T-cell (primary cell): ENCODE measurements at regions not wholly inside any gene's neighbourhood (a gene's known extent, or its start where the extent isn't known, plus 50 kb on each side); places are given as distances from the start of the nearest gene placed in this dataset.

Experiments
- ATAC-seq, 4 experiments: fragments of 200-7000 bp in 3 of 4; fragments of 150-1000 bp in 1 of 4; cut with Tn5 transposase; replicated peaks in 1 of 4; 1 replicate in 3 of 4; 2 replicates in 1 of 4; pipeline ENCODE4 v1.10.0; 2021; ENCODE audit warnings: moderate library complexity in 3 of 4, mild to moderate bottlenecking in 2 of 4, moderate number of reproducible peaks in 1 of 4
- CTCF ChIA-PET, 2 donors: fragments of 300-600 bp; sonication (Branson Sonifier 250); formaldehyde crosslinking; loops; one replicate each; lab custom pipeline; 2022; ENCODE audit warnings: antibody characterized with exemption in 2 of 2; lab: Charles Lee
- POLR2A ChIA-PET, 2 donors: fragments of 300-600 bp; sonication (Branson Sonifier 250); formaldehyde crosslinking; loops; one replicate each; lab custom pipeline; 2022; ENCODE audit warnings: antibody characterized with exemption in 2 of 2; lab: Charles Lee
- DNase-seq, 35 experiments: peaks; one replicate each; pipeline versions ENCODE4 v3.0.0 to v3.0.0-alpha.2; 2013 to 2023
- H3K27ac ChIP-seq: one replicate; pipeline ENCODE4 v1.5.1; 2013; ENCODE audit warnings: low read length
- H3K27me3 ChIP-seq, 2 experiments: replicated peaks in 1 of 2; 1 replicate in 1 of 2; 2 replicates in 1 of 2; pipeline versions ENCODE4 v1.6.1 to v1.7.0; 2013; ENCODE audit warnings: low read length in 1 of 2, mixed read lengths in 1 of 2; ENCODE audit not compliant: control insufficient read depth in 2 of 2, insufficient read depth in 2 of 2; ENCODE audit errors: extremely low read depth in 1 of 2
- H3K36me3 ChIP-seq, 2 donors: 1 replicate in 1 of 2; 2 replicates in 1 of 2; pipeline versions ENCODE4 v1.6.1 to v1.7.0; 2013; ENCODE audit warnings: low read length in 1 of 2; ENCODE audit not compliant: control insufficient read depth in 2 of 2, insufficient read depth in 1 of 2; ENCODE audit errors: extremely low read depth in 1 of 2
- H3K4me1 ChIP-seq, 2 experiments: 1 replicate in 1 of 2; 2 replicates in 1 of 2; pipeline versions ENCODE4 v1.6.1 to v1.7.0; 2013; ENCODE audit warnings: low read length in 2 of 2, mixed read lengths in 1 of 2; ENCODE audit not compliant: insufficient read depth in 2 of 2, control insufficient read depth in 1 of 2; ENCODE audit errors: extremely low read depth in 1 of 2
- H3K4me3 ChIP-seq, 2 donors: 1 replicate in 1 of 2; 2 replicates in 1 of 2; pipeline versions ENCODE4 v1.5.1 to v1.7.0; 2013; ENCODE audit warnings: mild to moderate bottlenecking in 2 of 2, low read length in 1 of 2, moderate library complexity in 1 of 2; ENCODE audit not compliant: control insufficient read depth in 1 of 2; ENCODE audit errors: extremely low read depth in 1 of 2
- H3K9me3 ChIP-seq: 2 replicates; pipeline ENCODE4 v1.7.0; 2013
- H3K27ac Mint-ChIP-seq, 2 donors: one replicate each; pipeline ENCODE4 v1.8.0; 2020 to 2021; ENCODE audit warnings: mild to moderate bottlenecking in 2 of 2, mixed read lengths in 2 of 2
- H3K27me3 Mint-ChIP-seq, 2 donors: one replicate each; pipeline ENCODE4 v1.8.0; 2021 to 2022; ENCODE audit warnings: mixed read lengths in 2 of 2
- H3K36me3 Mint-ChIP-seq: one replicate; pipeline ENCODE4 v1.8.0; 2021; ENCODE audit warnings: mixed read lengths
- H3K4me1 Mint-ChIP-seq, 3 donors: one replicate each; pipeline ENCODE4 v1.8.0; 2020 to 2022; ENCODE audit warnings: mixed read lengths in 3 of 3, mild to moderate bottlenecking in 1 of 3
- H3K4me3 Mint-ChIP-seq, 3 donors: one replicate each; pipeline ENCODE4 v1.8.0; 2020 to 2022; ENCODE audit warnings: mild to moderate bottlenecking in 3 of 3, mixed read lengths in 3 of 3, moderate library complexity in 3 of 3
- H3K9me3 Mint-ChIP-seq, 3 donors: one replicate each; pipeline ENCODE4 v1.8.0; 2020 to 2022; ENCODE audit warnings: mixed read lengths in 3 of 3
- WGBS: methylation state at CpG from one replicate; pipeline ENCODE4 v1.1.5; 2013; ENCODE audit warnings: missing lambda C conversion rate; ENCODE audit not compliant: insufficient coverage; 5-methylcytosine and 5-hydroxymethylcytosine counted together

DNA sequence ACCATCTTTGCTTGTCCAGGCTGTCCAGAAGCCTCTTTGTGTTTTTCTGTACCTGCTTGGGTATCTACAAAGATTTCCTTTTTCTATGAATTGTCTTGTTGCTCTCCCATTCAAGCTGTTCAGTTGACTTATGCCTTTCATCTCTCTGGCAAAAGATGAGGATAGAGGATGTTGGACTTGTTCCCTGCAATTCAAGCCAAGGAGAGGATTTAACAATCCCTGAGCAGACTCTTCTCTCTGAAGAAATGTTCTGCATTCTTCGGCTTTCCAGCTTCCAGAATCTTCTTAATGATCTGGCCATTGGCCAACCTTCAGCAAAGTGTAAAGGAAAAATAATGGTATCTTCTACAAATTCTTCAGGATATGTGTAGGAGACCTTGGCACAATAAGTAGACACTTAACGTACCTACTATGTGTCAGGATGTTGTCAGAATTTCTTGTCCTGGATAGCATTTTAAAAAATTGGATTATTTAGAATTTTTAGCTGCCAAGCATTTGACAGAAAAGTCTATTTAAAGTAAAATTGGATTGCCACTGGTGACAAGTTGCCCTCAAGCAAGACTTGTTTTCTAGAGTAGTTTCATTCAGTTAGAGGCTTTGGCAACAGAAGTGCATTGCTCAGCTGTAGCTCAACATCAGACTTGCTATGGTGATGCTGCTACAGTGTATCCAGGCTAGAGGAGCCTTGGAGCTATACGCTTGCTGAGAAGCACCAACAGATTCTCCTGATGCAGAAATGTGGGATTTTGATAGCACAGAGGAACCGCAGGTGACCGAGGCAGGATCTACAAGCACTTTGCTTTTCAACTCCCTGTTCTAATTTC lies 455.7 kb downstream of the SUCLA2 start:
- no peak overlapping the region for H3K4me3 ChIP-seq
- Mint-ChIP-seq H3K27me3 (no peaks in the 10 kb centered on the region), H3K4me1 (no peaks in the 10 kb centered on the region), H3K36me3 (no peaks in the 10 kb centered on the region), H3K9me3 (no peaks in the 10 kb centered on the region), H3K4me3 (no peak overlapping the region), H3K27ac (no peak overlapping the region)
- no peaks in the 10 kb centered on the region for H3K4me1 ChIP-seq
- DNase-seq (no peak), ATAC-seq (no peak)
- ChIA-PET CTCF (no interaction called here), POLR2A (no interaction called here)
- H3K27ac ChIP-seq: no peak overlapping the region
- no peaks in the 10 kb centered on the region for H3K36me3 ChIP-seq
- no peaks in the 10 kb centered on the region for H3K9me3 ChIP-seq
- 60% methylated on average over 1 of the region's 5 CpGs for whole genome bisulfite sequencing
- H3K27me3 ChIP-seq: no peaks in the 10 kb centered on the region

DNA sequence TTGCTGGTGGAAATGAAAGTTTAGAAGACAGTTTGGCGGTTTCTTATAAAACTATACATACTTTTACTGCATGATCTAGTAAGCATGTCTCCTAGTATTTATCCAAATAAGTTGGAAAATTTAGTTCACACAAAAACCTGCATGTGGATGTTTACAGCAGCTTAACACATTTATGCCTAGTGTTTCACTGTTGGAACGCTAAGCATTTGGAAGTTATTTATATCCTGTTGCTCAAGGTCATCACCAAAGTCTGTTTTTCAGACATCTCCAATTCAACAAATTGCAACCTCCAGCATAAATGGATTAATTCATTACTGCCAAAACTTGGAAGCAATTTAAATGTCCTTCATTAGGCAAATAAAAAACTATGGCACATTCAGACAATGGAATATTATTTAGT lies 461.8 kb downstream of the SUCLA2 start:
- ChIA-PET CTCF (no interaction called here), POLR2A (no interaction called here)
- no peaks in the 10 kb centered on the region for H3K4me1 Mint-ChIP-seq
- H3K27me3 ChIP-seq: no peaks in the 10 kb centered on the region
- no peaks in the 10 kb centered on the region for H3K4me1 ChIP-seq
- H3K9me3 Mint-ChIP-seq: peaks cover 11 to 21% (median 15%) of the 10 kb centered on the region in 3 donors
- no peak overlapping the region for H3K27ac ChIP-seq
- peaks cover 0 to 3% of the 10 kb centered on the region in 2 donors for H3K27me3 Mint-ChIP-seq
- no peaks in the 10 kb centered on the region for H3K9me3 ChIP-seq
- no peak overlapping the region for H3K4me3 Mint-ChIP-seq
- H3K27ac Mint-ChIP-seq: no peak overlapping the region
- H3K36me3 ChIP-seq: no peaks in the 10 kb centered on the region
- ATAC-seq (no peak), DNase-seq (no peak)
- no peaks in the 10 kb centered on the region for H3K36me3 Mint-ChIP-seq
- WGBS: no CpG with 5 or more reads among the region's 2 CpGs
- H3K4me3 ChIP-seq: no peak overlapping the region

DNA sequence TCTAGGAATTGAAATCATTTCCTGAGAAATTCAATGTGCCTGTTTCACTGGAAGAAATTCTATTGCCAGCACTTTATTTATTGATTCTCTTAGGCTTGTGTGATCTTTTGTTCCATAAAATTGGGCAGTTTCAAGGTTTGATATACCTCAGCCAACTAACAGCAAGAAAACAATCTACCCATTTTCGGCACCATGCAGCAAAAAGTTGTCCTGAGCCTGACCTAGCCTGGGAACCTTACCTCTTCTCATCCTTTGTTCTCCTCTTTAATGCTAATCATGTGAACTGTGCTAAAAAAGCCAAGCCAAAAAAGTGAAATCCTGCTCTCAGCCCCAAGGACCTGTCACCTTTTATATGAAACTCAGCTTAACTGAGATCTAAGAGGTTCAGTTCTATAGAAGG lies 477.3 kb downstream of the SUCLA2 start:
- ChIA-PET CTCF (no interaction called here), POLR2A (no interaction called here)
- Histone ChIP-seq H3K4me3 (no peak overlapping the region), H3K27ac (no peak overlapping the region), H3K27me3 (no peaks in the 10 kb centered on the region), H3K9me3 (no peaks in the 10 kb centered on the region), H3K36me3 (no peaks in the 10 kb centered on the region), H3K4me1 (no peaks in the 10 kb centered on the region)
- peaks cover 0 to 4% of the 10 kb centered on the region in 2 donors for H3K27me3 Mint-ChIP-seq
- DNase-seq: no peak
- peaks cover 0 to 2% (median 0%) of the 10 kb centered on the region in 3 donors for H3K9me3 Mint-ChIP-seq
- H3K4me3 Mint-ChIP-seq: no peak overlapping the region
- no peaks in the 10 kb centered on the region for H3K36me3 Mint-ChIP-seq
- no peak overlapping the region for H3K27ac Mint-ChIP-seq
- no peaks in the 10 kb centered on the region for H3K4me1 Mint-ChIP-seq
- WGBS: no CpG with 5 or more reads among the region's 1 CpG
- no peak for ATAC-seq

DNA sequence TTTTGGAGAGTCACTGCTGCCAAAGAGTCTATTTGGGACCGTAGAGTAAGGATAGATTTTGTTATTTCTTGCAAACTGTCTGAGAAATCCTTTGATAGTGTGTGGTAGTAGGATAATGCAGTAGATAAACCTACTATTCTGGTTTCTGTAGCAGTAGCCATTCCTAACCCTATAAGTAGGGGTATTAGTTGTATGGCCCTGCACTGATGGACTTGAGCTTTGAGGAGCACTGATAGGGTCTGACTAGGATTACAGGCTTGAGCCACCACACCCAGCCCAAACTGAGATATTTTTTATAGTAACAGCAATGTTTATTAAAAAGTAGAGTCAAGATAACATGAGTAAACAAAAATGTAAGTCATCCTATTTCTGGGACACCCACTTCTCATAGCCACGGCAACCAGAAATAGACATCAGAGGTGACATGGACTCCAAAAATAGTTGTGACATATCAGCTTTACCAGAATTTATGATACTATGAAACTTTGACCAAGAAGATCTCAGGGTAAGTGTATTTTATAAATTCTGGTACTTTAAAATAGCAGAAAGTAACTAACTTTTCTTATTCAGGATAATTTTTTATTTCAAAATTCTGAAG lies 479.1 kb downstream of the SUCLA2 start:
- Histone ChIP-seq H3K36me3 (no peaks in the 10 kb centered on the region), H3K27ac (no peak overlapping the region), H3K9me3 (no peaks in the 10 kb centered on the region), H3K27me3 (no peaks in the 10 kb centered on the region), H3K4me3 (no peak overlapping the region), H3K4me1 (no peaks in the 10 kb centered on the region)
- DNase-seq: no peak
- ChIA-PET CTCF (no interaction called here), POLR2A (no interaction called here)
- no peaks in the 10 kb centered on the region for H3K36me3 Mint-ChIP-seq
- peaks cover 0 to 4% of the 10 kb centered on the region in 2 donors for H3K27me3 Mint-ChIP-seq
- no peak for ATAC-seq
- no CpG with 5 or more reads among the region's 2 CpGs for WGBS
- no peaks in the 10 kb centered on the region for H3K4me1 Mint-ChIP-seq
- H3K9me3 Mint-ChIP-seq: peaks cover 0 to 2% (median 0%) of the 10 kb centered on the region in 3 donors
- no peak overlapping the region for H3K27ac Mint-ChIP-seq
- no peak overlapping the region for H3K4me3 Mint-ChIP-seq

DNA sequence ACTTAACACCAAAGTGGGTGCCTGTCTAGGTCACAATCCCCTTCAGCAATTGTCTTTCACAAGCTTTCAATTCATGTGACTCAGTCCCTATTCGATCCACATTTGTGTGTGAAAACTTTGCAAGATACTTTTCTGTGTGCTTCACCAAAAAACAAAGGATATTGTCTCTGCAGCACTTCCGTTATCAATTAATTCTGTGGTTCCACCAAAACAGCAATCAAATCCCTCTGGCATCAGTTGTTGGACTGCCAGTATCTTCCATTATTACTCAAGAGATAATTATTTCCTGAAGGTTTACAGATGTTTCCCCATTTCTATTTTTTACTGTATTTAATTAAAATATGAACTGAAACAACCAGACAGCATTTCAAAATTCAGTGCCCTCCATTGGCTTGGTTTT lies 481.4 kb downstream of the SUCLA2 start:
- Histone ChIP-seq H3K27ac (no peak overlapping the region), H3K4me3 (no peak overlapping the region), H3K9me3 (no peaks in the 10 kb centered on the region), H3K4me1 (no peaks in the 10 kb centered on the region), H3K27me3 (no peaks in the 10 kb centered on the region), H3K36me3 (no peaks in the 10 kb centered on the region)
- 83% methylated on average over 1 of the region's 2 CpGs for whole genome bisulfite sequencing
- DNase-seq (no peak), ATAC-seq (no peak)
- H3K4me3 Mint-ChIP-seq: no peak overlapping the region
- H3K27me3 Mint-ChIP-seq: no peaks in the 10 kb centered on the region
- no peaks in the 10 kb centered on the region for H3K4me1 Mint-ChIP-seq
- no peaks in the 10 kb centered on the region for H3K36me3 Mint-ChIP-seq
- no peak overlapping the region for H3K27ac Mint-ChIP-seq
- POLR2A ChIA-PET: no interaction called here
- peaks cover 3 to 11% (median 4%) of the 10 kb centered on the region in 3 donors for H3K9me3 Mint-ChIP-seq
- CTCF ChIA-PET: no interaction called here

DNA sequence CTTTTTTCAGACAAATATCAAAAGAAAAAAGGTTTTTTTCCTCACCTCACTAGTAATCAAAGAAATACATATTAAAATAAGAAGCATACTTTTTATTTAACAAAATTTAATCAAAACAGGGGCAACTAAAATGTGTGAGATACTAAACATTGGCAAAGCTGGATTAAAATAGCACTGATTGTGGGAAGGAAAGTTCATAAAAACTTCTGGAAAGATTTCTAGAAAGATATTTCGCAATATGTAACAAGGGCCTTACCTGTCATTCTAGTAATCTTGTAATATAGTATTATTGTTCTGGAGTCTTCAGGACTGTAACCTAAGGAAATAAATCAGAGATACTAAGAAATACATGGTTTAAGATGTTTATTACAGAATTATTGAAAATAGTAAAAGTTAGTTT lies 482.5 kb downstream of the SUCLA2 start:
- Histone ChIP-seq H3K9me3 (no peaks in the 10 kb centered on the region), H3K36me3 (no peaks in the 10 kb centered on the region), H3K27me3 (no peaks in the 10 kb centered on the region), H3K4me3 (no peak overlapping the region), H3K27ac (no peak overlapping the region), H3K4me1 (no peaks in the 10 kb centered on the region)
- H3K36me3 Mint-ChIP-seq: no peaks in the 10 kb centered on the region
- ChIA-PET CTCF (no interaction called here), POLR2A (no interaction called here)
- peaks cover 3 to 11% (median 8%) of the 10 kb centered on the region in 3 donors for H3K9me3 Mint-ChIP-seq
- H3K27me3 Mint-ChIP-seq: no peaks in the 10 kb centered on the region
- no peak overlapping the region for H3K4me3 Mint-ChIP-seq
- no CpG with 5 or more reads among the region's 1 CpG for WGBS
- no peaks in the 10 kb centered on the region for H3K4me1 Mint-ChIP-seq
- no peak for DNase-seq
- H3K27ac Mint-ChIP-seq: no peak overlapping the region
- no peak for ATAC-seq
